GM18508 (cell line): ENCODE measurements at regions not wholly inside any gene's neighbourhood (a gene's known extent, or its start where the extent isn't known, plus 50 kb on each side); places are given as distances from the start of the nearest gene placed in this dataset.
A peak's percentile ranks its signal among the peaks of the same experiment; 100 is the strongest.

ENCODE experiments used
- ATAC-seq: cut with Tn5 transposase; IDR thresholded peaks from one replicate; pipeline ENCODE4 v1.9.1; 2021; ENCODE audit warnings: moderate number of reproducible peaks; ENCODE audit not compliant: insufficient read depth, unreplicated experiment

GRCh38 chr4:90007494-90008167, 113.0 kb downstream of the MMRN1 start:
- ATAC-seq, result no peak

DNA sequence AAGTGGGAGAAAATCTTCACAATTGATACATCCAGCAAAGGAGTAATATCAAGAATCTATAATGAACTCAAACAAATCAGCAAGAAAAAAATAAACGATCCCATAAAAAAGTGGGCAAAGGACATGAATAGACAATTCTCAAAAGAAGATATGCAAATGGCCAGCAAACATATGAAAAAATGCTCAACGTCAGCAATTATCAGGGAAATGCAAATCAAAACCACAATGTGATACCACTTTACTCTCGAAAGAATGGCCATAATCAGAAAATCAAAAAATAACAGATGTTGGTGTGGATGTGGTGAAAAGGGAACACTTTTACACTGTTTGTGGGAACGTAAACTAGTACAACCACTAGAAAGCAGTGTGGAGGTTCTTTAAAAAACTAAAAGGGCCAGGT, 114.3 kb upstream of the CCSER1 start:
- ATAC-seq, result no peak

GRCh38 chr4:90024519-90024918, 102.7 kb upstream of the CCSER1 start:
- no peak for ATAC-seq

DNA sequence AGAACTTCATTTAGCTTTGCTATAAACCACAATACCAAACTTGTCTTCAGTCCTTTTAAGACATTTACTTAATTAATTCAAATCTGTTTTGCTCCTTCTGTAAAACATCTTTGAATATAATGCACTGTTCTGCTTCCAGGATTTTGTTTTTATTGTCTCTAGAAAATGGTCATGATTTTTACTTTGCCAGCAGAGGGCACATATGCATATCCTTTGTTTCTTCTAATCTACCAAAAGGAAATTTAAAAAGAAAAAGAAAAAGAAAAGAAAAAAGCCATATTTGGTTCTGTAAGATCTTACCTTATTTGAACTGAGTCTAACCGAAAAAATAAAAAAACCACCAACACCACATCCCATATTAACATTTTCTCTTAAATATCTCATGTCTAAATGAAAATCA, 101.9 kb upstream of the CCSER1 start:
- no peak for ATAC-seq

GRCh38 chr4:90027565-90027964, 99.6 kb upstream of the CCSER1 start:
- peak; percentile 92 for ATAC-seq

- no peak for ATAC-seq
Measured at GRCh38 chr4:90028460-90028859, 98.7 kb upstream of the CCSER1 start.

GRCh38 chr4:90030202-90030601, 97.0 kb upstream of the CCSER1 start:
- ATAC-seq, result no peak

DNA sequence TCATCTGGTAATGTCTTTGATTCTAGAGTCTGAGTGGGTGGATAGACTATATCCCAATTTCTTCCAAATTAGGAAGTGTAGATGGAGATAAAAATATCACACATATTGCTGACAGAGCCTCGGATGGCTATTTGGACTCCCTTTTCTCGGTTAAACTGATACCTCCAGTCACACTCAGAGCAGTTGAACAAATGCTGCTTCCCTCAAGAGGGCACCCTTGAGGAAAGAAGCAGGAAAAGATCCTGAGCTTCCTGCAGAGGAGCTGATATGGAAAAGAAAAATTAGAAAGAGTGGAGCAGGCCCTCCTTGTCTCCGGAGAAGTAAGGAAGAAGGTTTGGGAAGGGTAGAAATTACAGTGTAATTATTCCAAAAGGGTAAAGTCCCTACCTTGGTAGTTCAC, 96.2 kb upstream of the CCSER1 start:
- no peak for ATAC-seq

DNA sequence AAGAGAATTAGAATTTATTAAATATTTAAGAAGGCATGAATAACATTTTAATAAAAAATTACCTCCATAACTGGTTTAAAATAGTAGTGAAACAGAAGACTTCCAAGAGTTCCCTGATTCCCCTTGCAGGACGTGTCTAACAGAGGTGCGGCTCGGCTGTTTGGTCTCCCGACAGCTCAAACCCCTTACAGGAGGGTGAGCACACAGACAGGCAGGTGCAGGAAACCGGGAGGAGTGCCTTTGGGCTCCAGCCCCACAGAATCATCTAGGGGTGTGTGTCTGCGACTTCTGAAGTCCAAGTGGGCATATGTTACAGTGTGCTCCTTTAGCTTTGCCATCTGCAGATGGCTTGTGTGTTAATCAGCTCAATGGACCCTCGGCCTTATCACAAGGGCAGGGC, 88.1 kb upstream of the CCSER1 start:
- ATAC-seq, result no peak

DNA sequence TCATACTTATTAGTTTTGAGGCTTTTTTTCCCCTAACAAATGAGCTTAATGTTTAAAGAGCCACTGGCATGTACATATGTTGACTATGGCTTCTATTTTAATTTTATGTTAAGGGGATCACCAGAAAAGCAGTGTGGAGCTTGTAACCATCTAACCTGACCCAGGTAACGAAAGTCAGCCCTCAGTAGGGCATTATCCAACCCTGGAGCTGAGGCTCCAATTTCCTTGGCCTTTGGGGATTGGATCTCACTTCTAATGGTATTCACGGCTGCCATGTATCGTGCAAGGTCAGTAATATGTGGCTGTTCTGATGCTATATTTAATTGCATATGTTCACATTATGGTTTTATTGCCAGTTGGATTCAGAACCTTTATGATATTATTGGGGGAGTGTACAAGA, 75.2 kb upstream of the CCSER1 start:
- ATAC-seq, result no peak

GRCh38 chr4:90057091-90057490, 70.1 kb upstream of the CCSER1 start:
- ATAC-seq, result no peak

DNA sequence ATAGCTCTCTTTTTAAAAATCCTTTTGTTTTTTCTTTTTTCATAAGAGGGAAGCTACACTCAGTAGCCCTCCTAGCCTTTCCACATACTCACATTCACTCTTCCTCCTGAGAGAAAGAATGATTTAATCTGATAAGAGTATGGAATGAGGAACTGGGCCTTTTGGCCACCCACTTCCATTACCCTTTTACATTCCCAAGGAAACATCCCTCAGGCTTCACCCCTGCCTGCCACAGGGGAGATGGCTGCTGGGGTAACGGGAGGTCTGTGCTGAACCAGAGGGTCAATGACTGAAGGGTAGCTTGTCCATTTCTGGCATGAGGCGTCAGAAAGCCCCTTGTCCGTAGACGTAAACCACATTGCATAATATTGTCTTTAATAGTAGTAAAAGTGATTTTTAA, 67.2 kb upstream of the CCSER1 start:
- no peak for ATAC-seq

- no peak for ATAC-seq
Measured at GRCh38 chr4:90061881-90062280, 65.3 kb upstream of the CCSER1 start.

GRCh38 chr4:90064196-90064595, 63.0 kb upstream of the CCSER1 start:
- ATAC-seq, result no peak

DNA sequence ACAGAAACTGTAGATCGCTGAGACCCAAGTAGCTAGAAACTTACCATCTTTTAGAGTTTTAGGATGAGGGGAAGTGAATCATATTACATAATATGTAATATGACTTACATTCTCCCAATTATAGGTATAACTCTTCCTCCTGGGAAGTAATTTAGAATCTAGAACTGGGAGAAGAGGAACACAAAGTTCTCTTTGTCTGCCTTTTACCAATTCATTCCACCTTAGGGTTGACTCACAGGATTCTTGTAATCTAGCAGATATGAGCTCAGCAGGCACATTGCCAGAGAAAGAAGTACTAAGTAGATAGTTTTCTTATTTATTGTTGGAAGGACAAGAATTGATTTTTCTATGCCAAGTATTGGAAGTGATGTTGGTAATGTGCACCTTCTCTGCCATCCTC, 58.0 kb upstream of the CCSER1 start:
- no peak for ATAC-seq

DNA sequence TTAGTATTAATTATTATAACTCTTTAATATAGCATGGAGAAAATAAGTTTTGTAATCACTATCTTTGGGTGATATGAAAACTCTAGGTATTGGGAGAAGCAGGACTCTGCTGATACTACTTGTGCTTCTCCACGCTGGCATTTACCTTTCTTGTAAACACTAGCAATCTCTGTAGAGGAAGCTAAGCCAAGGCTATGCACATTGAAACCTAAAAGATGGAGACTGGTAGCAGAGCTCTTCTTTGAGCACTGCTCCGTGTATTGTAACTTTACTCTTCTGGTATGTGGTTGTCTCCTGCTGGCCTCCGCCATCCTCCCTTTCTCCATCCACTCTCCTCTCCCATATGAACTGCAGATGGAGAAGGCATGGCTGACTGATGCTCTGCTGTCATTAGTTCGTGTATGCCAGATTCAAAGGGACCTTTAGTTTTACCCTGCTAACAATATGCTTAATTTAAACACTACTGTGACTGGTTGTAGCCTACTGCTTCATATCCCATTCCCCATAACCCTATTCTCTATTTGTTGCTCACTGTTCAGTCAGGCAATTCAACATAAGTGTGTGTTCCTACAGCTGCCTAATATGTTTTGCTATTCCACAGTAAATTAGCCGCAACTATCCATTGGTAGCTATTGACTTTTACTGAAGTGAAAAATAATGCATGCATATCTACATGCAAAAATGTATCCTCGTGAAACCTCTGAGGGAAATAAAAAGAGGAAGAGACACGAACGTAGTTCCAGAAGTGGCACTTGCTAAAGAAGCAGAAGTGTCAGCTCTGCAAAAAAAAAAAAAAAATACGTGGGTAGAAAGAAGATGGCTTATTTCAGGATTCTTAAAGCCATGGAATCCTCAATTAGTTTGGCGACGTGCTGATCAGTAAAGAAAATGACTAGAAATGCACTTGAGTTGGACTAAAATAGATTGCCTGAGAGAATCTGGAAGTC, 55.6 kb upstream of the CCSER1 start:
- no peak for ATAC-seq

DNA sequence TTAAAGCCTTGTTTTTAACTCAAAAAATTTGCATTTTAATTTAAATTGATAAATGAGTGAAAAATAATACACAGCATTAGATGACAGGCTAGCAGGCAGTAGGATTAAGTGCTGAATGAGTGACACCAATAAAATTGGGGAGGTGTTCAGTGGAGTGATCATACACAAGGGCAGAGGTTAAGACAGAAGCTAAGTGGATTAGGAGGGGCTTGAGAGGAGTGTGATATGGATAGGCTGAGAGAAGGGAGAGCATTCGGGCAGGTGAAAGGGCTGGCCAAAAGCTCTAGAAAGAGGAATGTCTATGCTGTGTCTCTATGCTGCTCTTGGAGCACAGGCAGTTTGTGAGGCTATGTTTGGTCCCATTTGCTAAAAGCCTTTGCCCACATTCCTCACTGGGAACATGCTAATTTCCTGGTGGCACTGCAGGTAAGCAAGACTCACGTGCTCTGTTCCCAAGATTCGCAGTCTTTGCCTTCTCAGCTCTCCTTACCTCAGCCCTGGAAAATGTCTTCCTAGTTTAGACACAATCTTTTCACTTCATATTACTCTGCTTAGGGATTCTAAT, 52.8 kb upstream of the CCSER1 start:
- ATAC-seq, result no peak
